ENCODE measurements at regions not wholly inside any gene's neighbourhood (a gene's known extent, or its start where the extent isn't known, plus 50 kb on each side); places are given as distances from the start of the nearest gene placed in this dataset.

DNA sequence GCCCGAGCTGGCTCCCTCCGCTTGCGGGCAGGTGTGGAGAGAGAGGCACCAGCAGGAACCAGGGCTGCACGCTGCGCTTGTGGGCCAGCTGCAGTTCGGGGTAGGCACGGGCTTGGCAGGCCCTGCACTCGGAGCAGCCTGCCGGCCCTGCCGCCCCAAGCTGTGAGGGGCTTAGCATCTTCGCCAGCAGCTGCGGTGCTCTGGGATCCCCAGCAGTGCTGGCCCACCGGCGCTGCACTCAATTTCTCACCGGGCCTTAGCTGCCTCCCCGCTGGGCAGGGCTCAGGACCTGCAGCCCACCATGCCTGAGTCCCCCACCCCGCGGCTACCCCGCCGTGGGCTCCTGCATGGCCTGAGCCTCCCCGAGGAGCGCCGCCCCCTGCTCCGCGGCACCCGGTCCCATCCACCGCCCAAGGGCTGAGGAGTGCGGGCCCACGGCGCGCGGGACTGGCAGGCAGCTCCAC, 434.4 kb upstream of the RGPD4 start:
- H3K27me3 Mint-ChIP-seq (ENCODE audit: low read depth) = no peaks in the 10 kb centered on the region
- POLR2A ChIA-PET = no interaction called here

DNA sequence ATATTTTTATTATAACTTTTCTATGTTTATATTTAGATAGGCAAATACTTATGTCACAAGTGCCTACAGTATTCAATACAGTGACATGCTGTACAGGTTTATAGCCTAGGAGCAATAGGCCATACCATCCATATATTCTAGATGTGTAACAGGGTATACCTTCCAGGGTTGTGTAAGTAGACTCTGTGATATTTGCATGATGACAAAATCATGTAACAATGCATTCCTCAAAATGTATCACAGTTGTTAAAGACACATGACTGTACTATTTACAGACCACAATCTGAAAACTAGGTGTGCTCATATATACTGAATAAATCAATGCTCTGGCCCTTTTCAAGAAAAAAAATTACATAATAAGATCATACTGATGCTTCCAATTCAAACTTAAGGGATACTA, 433.2 kb upstream of the RGPD4 start:
- ChIA-PET POLR2A (no interaction called here), CTCF (no interaction called here)
- no peak overlapping the region for H3K27ac Mint-ChIP-seq
- H3K36me3 Mint-ChIP-seq (ENCODE audit: low read depth) = no peaks in the 10 kb centered on the region
- no peak for DNase-seq
- H3K27me3 Mint-ChIP-seq (ENCODE audit: low read depth) = no peaks in the 10 kb centered on the region
- ATAC-seq = no peak
- H3K9me3 Mint-ChIP-seq (ENCODE audit: insufficient read depth) = no peaks in the 10 kb centered on the region
- H3K4me3 Mint-ChIP-seq = no peak overlapping the region
- no peaks in the 10 kb centered on the region for H3K4me1 Mint-ChIP-seq (ENCODE audit: low read depth)

More for the DNA sequence above, 434.4 kb upstream of the RGPD4 start:
- CTCF ChIA-PET = no interaction called here
- no peaks in the 10 kb centered on the region for H3K9me3 Mint-ChIP-seq (ENCODE audit: insufficient read depth)
- DNase-seq (no peak), ATAC-seq (no peak)
- no peak overlapping the region for H3K4me3 Mint-ChIP-seq
- no peaks in the 10 kb centered on the region for H3K4me1 Mint-ChIP-seq (ENCODE audit: low read depth)
- no peak overlapping the region for H3K27ac Mint-ChIP-seq
- no peaks in the 10 kb centered on the region for H3K36me3 Mint-ChIP-seq (ENCODE audit: low read depth)

DNA sequence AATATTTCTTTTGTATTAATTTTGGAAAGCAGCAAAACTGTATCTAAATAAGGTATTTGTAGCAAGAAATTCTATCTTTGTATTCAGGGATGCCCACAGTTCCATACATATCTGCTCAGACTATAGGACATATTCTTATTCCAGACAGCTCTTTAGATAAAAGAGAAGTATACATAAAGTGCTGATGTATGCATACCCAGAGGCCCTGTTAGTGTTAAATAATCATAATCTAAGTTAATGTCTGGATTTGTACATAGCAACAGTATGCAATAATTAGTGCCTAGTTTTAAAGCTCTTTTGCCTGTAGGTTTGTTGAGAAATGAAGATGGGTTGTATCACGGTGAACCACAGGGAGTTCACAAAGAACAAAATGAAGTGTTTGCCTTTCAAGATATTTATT, 428.0 kb upstream of the RGPD4 start:
- peaks cover 3% of the 10 kb centered on the region for H3K4me1 Mint-ChIP-seq (ENCODE audit: low read depth)
- no peak overlapping the region for H3K27ac Mint-ChIP-seq
- ChIA-PET CTCF (no interaction called here), POLR2A (no interaction called here)
- no peak for DNase-seq
- H3K27me3 Mint-ChIP-seq (ENCODE audit: low read depth) = no peaks in the 10 kb centered on the region
- no peak for ATAC-seq
- no peaks in the 10 kb centered on the region for H3K9me3 Mint-ChIP-seq (ENCODE audit: insufficient read depth)
- no peaks in the 10 kb centered on the region for H3K36me3 Mint-ChIP-seq (ENCODE audit: low read depth)
- H3K4me3 Mint-ChIP-seq = no peak overlapping the region

DNA sequence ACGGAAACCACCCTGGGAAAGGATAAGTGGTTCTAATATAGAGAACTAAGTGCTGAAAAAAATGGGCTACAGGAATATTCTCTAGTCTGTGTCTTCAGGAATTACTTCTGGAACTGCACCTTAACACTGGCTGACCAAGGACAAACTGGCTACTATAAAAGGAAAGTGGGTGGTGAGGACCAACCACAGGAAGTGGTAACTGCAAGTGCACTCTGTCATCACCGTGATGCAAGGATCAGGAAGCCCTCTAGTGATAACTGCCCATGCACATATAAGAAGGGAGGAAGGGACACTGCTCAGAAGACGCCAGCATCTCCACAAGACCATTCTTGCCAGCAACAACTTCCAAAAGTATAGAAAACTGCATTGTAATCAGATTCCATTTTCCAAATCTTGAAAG, 424.4 kb upstream of the RGPD4 start:
- Mint-ChIP-seq H3K27ac (no peak overlapping the region), H3K27me3 (ENCODE audit: low read depth) (no peaks in the 10 kb centered on the region), H3K36me3 (ENCODE audit: low read depth) (no peaks in the 10 kb centered on the region), H3K9me3 (ENCODE audit: insufficient read depth) (no peaks in the 10 kb centered on the region), H3K4me1 (ENCODE audit: low read depth) (peaks cover 3% of the 10 kb centered on the region), H3K4me3 (no peak overlapping the region)
- POLR2A ChIA-PET = no interaction called here
- CTCF ChIA-PET = no interaction called here
- DNase-seq = no peak
- no peak for ATAC-seq

DNA sequence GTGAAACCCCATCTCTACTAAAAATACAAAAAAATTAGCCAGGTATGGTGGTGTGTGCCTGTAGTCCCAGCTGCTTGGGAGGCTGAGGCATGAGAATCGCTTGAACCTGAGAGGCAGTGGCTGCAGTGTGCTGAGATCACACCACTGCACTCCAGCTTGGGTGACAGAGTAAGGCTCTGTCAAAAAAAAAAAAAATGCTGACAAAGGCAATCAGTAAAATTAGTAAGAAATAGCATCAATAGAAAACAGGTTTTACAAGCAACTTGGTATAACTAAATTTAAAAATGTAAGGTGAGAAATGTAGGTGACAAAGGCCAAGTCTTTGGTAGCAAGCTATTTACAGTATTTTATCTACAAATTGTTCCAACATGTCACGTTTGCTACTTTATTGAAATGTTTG, 421.4 kb upstream of the RGPD4 start:
- no peaks in the 10 kb centered on the region for H3K36me3 Mint-ChIP-seq (ENCODE audit: low read depth)
- ChIA-PET CTCF (no interaction called here), POLR2A (no interaction called here)
- DNase-seq (no peak), ATAC-seq (no peak)
- no peaks in the 10 kb centered on the region for H3K9me3 Mint-ChIP-seq (ENCODE audit: insufficient read depth)
- H3K4me3 Mint-ChIP-seq = no peak overlapping the region
- H3K27me3 Mint-ChIP-seq (ENCODE audit: low read depth) = no peaks in the 10 kb centered on the region
- H3K4me1 Mint-ChIP-seq (ENCODE audit: low read depth) = peaks cover 3% of the 10 kb centered on the region
- no peak overlapping the region for H3K27ac Mint-ChIP-seq

DNA sequence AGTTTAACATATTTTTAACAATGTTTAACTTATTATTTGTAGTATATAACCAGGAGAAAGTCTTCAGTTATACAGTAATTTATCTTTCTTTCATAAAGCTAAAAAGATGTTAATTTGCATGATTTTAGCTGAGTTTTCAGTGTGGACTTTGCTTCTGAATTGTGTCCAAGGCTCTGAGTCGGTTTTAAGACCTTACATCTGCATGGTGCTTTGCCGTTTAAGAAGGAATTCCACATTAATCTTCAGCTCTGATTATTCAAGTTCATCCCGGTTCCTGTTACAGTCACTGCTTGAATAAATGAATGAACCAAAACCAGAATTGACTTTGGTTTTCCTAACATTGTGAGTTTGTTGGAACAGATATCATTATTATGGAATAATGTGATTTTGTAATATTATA, 419.7 kb upstream of the RGPD4 start:
- Mint-ChIP-seq H3K36me3 (ENCODE audit: low read depth) (no peaks in the 10 kb centered on the region), H3K9me3 (ENCODE audit: insufficient read depth) (no peaks in the 10 kb centered on the region), H3K27me3 (ENCODE audit: low read depth) (no peaks in the 10 kb centered on the region), H3K27ac (no peak overlapping the region), H3K4me3 (no peak overlapping the region), H3K4me1 (ENCODE audit: low read depth) (peaks cover 3% of the 10 kb centered on the region)
- no peak for ATAC-seq
- ChIA-PET POLR2A (no interaction called here), CTCF (no interaction called here)
- no peak for DNase-seq

DNA sequence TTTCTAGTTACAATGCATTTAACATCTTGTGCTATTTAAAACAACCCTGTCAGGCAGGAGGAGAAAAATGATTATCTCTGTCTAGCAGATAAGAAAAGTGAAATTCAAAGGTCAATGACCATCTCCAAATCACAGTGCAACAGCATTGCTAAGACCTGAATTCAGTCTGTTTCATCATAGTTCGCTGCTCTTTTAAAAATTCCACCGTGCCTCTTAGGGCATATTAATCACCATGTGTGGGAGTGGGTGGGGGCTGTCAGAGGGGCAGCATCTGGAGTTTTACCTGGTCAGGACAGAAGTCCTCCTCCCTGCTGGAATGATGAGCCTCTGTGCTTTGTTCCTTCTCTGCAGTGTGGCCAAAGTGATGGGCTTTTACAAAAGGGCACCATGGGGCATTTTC, 418.7 kb upstream of the RGPD4 start:
- ChIA-PET CTCF (no interaction called here), POLR2A (no interaction called here)
- no peak overlapping the region for H3K4me3 Mint-ChIP-seq
- ATAC-seq (no peak), DNase-seq (no peak)
- H3K27ac Mint-ChIP-seq = no peak overlapping the region
- H3K27me3 Mint-ChIP-seq (ENCODE audit: low read depth) = no peaks in the 10 kb centered on the region
- H3K36me3 Mint-ChIP-seq (ENCODE audit: low read depth) = no peaks in the 10 kb centered on the region
- no peaks in the 10 kb centered on the region for H3K4me1 Mint-ChIP-seq (ENCODE audit: low read depth)
- no peaks in the 10 kb centered on the region for H3K9me3 Mint-ChIP-seq (ENCODE audit: insufficient read depth)

DNA sequence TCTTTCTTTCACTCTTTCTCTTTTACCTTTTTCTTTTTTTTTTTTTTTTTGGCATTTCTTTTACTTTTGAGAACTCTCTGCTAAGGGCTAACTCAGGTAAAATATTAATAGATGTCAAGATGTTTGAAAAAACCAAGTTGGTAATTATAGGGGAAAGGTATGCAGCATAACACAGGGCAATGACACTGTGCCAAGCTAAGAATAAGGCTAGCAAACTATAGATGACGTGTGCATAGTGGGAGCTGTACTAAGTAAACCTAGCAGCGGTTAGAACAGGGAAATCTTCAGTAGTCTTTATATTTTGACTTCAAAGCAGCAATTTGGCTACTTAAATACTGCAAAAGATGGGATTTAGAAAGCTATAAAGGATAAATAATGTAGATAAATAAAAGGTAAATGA, 415.4 kb upstream of the RGPD4 start:
- Mint-ChIP-seq H3K4me3 (no peak overlapping the region), H3K27me3 (ENCODE audit: low read depth) (no peaks in the 10 kb centered on the region), H3K4me1 (ENCODE audit: low read depth) (no peaks in the 10 kb centered on the region), H3K36me3 (ENCODE audit: low read depth) (no peaks in the 10 kb centered on the region), H3K9me3 (ENCODE audit: insufficient read depth) (no peaks in the 10 kb centered on the region), H3K27ac (no peak overlapping the region)
- POLR2A ChIA-PET = no interaction called here
- no peak for DNase-seq
- no peak for ATAC-seq
- CTCF ChIA-PET = no interaction called here

DNA sequence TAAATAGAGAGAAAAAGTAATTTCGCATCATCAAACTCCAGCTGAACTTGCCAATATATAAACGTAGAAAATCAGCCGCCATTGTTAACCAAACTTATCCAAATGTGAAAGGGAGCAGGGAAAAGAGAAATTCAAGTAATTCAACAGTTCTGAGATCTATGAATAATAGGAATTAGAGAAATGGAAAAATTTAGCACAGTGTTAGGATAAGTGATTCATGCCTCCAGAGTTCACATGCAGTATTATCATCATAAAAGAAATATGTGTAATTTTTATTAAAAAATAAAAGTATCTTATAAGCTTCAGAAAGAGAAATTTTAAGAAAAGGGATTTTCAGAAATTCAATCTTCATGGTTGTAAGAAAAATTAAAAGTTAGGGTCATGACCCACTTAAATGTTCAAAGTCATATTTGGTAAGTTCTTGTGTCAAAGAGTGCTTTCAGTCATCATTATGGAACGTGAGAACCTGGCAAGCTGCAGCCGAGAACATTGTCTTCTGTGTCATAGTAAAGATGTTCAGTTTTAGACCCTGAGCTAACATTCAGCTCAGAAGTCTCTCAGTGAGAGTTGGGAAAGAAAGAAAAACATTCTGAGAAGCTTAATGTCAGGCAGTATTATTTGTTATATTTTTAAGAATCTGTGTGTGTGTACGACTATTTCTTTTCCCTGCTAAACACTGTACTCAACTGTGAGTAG, 414.3 kb upstream of the RGPD4 start:
- Mint-ChIP-seq H3K27ac (no peak overlapping the region), H3K27me3 (ENCODE audit: low read depth) (no peaks in the 10 kb centered on the region), H3K36me3 (ENCODE audit: low read depth) (no peaks in the 10 kb centered on the region), H3K9me3 (ENCODE audit: insufficient read depth) (no peaks in the 10 kb centered on the region), H3K4me1 (ENCODE audit: low read depth) (no peaks in the 10 kb centered on the region), H3K4me3 (no peak overlapping the region)
- ATAC-seq (no peak), DNase-seq (no peak)
- CTCF ChIA-PET = no interaction called here
- POLR2A ChIA-PET = no interaction called here

DNA sequence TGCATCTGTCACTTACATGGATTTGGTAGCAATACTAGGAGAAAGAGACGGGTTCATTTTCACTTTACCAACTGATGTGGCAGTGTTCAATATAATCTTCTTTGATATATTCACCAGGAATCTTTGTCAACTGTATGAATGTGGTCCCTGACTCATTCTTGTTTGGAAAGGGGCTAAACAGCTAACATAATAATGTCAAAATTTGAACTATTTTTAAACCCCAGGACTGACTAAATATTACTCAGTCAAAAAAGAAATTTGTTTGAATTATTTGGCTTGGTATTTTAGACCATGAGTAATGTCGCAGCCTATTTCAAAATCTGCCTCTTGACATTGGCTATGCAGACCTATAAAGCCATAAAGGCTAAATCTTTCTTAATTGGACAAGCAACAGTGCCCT, 413.7 kb upstream of the RGPD4 start:
- DNase-seq (no peak), ATAC-seq (no peak)
- no peaks in the 10 kb centered on the region for H3K9me3 Mint-ChIP-seq (ENCODE audit: insufficient read depth)
- H3K4me1 Mint-ChIP-seq (ENCODE audit: low read depth) = no peaks in the 10 kb centered on the region
- ChIA-PET CTCF (no interaction called here), POLR2A (no interaction called here)
- H3K27ac Mint-ChIP-seq = no peak overlapping the region
- no peak overlapping the region for H3K4me3 Mint-ChIP-seq
- no peaks in the 10 kb centered on the region for H3K27me3 Mint-ChIP-seq (ENCODE audit: low read depth)
- no peaks in the 10 kb centered on the region for H3K36me3 Mint-ChIP-seq (ENCODE audit: low read depth)

DNA sequence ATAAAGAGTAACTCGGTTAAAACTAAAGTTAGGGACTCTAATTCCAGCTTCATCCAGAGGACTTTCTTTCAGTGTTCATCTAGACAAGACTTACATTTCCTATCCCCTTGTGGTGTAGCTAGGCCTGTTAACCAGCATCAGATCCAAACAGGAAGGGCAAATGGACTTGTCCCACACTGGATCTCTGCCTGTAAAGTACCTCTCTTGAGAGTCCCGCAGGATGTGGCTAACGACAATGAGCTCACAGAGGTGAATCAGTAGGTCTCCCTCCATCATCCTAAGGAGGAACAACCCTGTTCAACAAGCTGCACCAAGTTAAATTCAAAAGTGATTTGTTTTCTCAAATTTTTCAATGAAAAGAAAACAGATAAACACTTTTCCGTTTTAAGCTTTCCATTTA, 412.3 kb upstream of the RGPD4 start:
- H3K27me3 Mint-ChIP-seq (ENCODE audit: low read depth) = no peaks in the 10 kb centered on the region
- no peak overlapping the region for H3K4me3 Mint-ChIP-seq
- no peaks in the 10 kb centered on the region for H3K36me3 Mint-ChIP-seq (ENCODE audit: low read depth)
- no peaks in the 10 kb centered on the region for H3K9me3 Mint-ChIP-seq (ENCODE audit: insufficient read depth)
- DNase-seq = no peak
- ATAC-seq = no peak
- ChIA-PET CTCF (no interaction called here), POLR2A (no interaction called here)
- no peaks in the 10 kb centered on the region for H3K4me1 Mint-ChIP-seq (ENCODE audit: low read depth)
- H3K27ac Mint-ChIP-seq = no peak overlapping the region

DNA sequence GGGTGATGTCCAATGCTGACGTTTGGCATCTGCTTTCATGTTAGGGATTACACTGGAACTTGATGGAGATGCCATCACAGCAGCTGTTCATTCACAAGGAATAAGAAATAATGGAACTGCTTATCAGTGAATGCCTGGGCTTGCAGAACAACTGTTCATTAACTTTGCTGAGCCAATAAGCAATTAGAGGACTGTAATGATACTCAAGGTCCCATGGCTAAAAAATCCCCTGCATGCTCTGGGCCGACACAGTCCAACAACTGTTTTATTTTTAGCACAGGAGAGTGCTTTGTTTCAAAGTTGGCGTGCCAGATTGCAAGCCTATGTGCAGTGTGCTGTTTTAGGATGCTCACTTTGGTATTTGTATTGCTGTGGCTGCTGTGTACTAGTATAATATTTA, 408.0 kb upstream of the RGPD4 start:
- no peak overlapping the region for H3K4me3 Mint-ChIP-seq
- POLR2A ChIA-PET = no interaction called here
- no peak overlapping the region for H3K27ac Mint-ChIP-seq
- no peaks in the 10 kb centered on the region for H3K4me1 Mint-ChIP-seq (ENCODE audit: low read depth)
- CTCF ChIA-PET = no interaction called here
- ATAC-seq (no peak), DNase-seq (no peak)
- H3K9me3 Mint-ChIP-seq (ENCODE audit: insufficient read depth) = no peaks in the 10 kb centered on the region
- no peaks in the 10 kb centered on the region for H3K36me3 Mint-ChIP-seq (ENCODE audit: low read depth)
- H3K27me3 Mint-ChIP-seq (ENCODE audit: low read depth) = no peaks in the 10 kb centered on the region

DNA sequence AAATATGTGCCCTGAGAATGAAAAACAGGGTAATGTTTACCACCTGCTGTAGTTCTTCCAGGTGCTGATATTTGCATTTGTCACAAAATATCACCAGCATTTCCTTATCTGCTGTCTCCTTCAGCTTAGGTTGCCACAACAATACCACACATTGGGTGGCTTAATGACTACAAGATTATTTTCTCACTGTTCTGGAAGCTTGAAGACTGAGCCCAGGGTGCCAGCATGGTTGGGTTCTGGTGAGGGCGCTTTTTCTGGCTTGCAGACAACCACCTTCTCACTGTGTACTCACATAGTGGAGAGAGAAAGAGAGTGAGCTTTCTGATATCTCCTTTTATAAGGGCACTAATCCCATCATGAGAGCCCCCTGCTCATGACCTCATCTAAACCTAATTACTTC, 407.5 kb upstream of the RGPD4 start:
- H3K4me3 Mint-ChIP-seq = no peak overlapping the region
- H3K36me3 Mint-ChIP-seq (ENCODE audit: low read depth) = no peaks in the 10 kb centered on the region
- H3K9me3 Mint-ChIP-seq (ENCODE audit: insufficient read depth) = no peaks in the 10 kb centered on the region
- no peak for ATAC-seq
- no peaks in the 10 kb centered on the region for H3K27me3 Mint-ChIP-seq (ENCODE audit: low read depth)
- POLR2A ChIA-PET = no interaction called here
- no peak overlapping the region for H3K27ac Mint-ChIP-seq
- H3K4me1 Mint-ChIP-seq (ENCODE audit: low read depth) = no peaks in the 10 kb centered on the region
- DNase-seq = no peak
- CTCF ChIA-PET = no interaction called here

Data from activated CD8-positive, alpha-beta T cell treated with anti-CD3 and anti-CD28 coated beads, Interleukin-2, amount 10 ng/mL, durations not matched to agents 7 days and 5 days (primary cell).